Mesodermal cell (in vitro differentiated cells): ENCODE measurements at regions not wholly inside any gene's neighbourhood (a gene's known extent, or its start where the extent isn't known, plus 50 kb on each side); places are given as distances from the start of the nearest gene placed in this dataset.
"Not testable (repeated sequence)": the region's sequence is repeated elsewhere in the genome, so short reads cannot be mapped to it uniquely, and the experiment has no call there.

Experiments
- H3K27ac ChIP-seq: 2 replicates; pipeline ENCODE4 v1.7.0; 2013; ENCODE audit warnings: mild to moderate bottlenecking, low read depth, low read length, moderate library complexity; ENCODE audit not compliant: severe bottlenecking
- H3K36me3 ChIP-seq: 2 replicates; pipeline ENCODE4 v1.7.1; 2013; ENCODE audit warnings: mild to moderate bottlenecking, low read length, moderate library complexity; ENCODE audit not compliant: control insufficient read depth, insufficient read depth
- H3K4me1 ChIP-seq: one replicate; pipeline ENCODE4 v1.7.1; 2013; ENCODE audit warnings: mild to moderate bottlenecking, low read length; ENCODE audit not compliant: insufficient read depth, control insufficient read depth, poor library complexity, severe bottlenecking
- H3K4me3 ChIP-seq: 2 replicates; pipeline ENCODE4 v1.7.0; 2013; ENCODE audit warnings: low read length, control low read depth, mild to moderate bottlenecking; ENCODE audit not compliant: insufficient read depth, poor library complexity, severe bottlenecking; ENCODE audit errors: extremely low read depth
- H3K9me3 ChIP-seq: 2 replicates; pipeline ENCODE4 v1.7.1; 2013; ENCODE audit warnings: mild to moderate bottlenecking, low read length, moderate library complexity; ENCODE audit not compliant: control insufficient read depth
- WGBS, 2 experiments: methylation state at CpG; one replicate each; pipeline ENCODE4 v1.1.5; 2013; ENCODE audit warnings: missing lambda C conversion rate in 2 of 2; ENCODE audit not compliant: insufficient coverage in 2 of 2; 5-methylcytosine and 5-hydroxymethylcytosine counted together

DNA sequence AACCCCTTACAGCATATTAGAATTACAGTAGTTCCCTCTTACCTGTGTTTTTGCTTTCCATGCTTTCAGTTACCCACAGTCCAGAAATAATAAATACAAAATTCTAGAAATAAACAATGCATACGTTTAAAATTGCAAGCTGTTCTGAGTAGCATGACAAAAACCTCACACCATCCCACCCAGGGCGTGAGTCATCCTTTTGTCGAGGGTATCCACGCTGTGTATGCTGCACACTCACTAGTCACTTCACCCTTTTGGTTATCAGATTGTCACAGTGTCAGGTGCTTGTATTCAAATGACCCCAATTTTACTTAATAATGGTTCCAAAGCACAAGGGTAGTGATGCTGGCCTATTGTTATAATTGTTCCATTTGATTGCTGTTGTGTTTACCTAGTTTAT lies 72.5 kb upstream of the P3H2 start:
- no peak overlapping the region for H3K27ac ChIP-seq
- no peaks in the 10 kb centered on the region for H3K9me3 ChIP-seq
- peaks cover 8% of the 10 kb centered on the region for H3K4me1 ChIP-seq
- no peak overlapping the region for H3K4me3 ChIP-seq
- WGBS, 2 experiments: 82 to 88% methylated on average over 2 to 3 of the region's 4 CpGs
- H3K36me3 ChIP-seq: no peaks in the 10 kb centered on the region

GRCh38 chr3:190192739-190193138 lies 72.0 kb upstream of the P3H2 start:
- Histone ChIP-seq H3K4me1 (peaks cover 7% of the 10 kb centered on the region), H3K36me3 (no peaks in the 10 kb centered on the region), H3K4me3 (no peak overlapping the region), H3K27ac (no peak overlapping the region), H3K9me3 (no peaks in the 10 kb centered on the region)
- WGBS, 2 experiments: 100% methylated on average over 1 of the region's 2 CpGs

DNA sequence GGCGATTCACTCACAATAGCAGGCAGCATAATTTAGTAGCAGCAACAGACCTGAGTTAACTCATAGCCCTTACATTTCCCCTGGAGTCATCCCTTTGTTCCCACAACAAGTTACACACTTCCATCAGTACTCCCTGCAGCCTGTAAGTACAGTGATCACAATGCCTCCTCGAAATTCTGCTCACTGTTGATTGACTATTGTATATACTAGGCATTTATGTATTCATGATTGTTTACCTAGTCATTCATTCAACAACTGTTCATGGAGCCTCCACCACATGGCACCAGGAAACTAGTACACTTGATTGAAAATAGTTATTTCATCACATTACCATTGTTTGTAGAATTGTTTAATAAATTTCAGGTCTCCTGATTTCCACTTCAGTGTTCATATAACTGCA lies 71.4 kb upstream of the P3H2 start:
- no peaks in the 10 kb centered on the region for H3K36me3 ChIP-seq
- H3K4me3 ChIP-seq: no peak overlapping the region
- WGBS, 2 experiments: 100% methylated on average over 1 of the region's 2 CpGs
- peaks cover under 1% of the 10 kb centered on the region for H3K4me1 ChIP-seq
- no peak overlapping the region for H3K27ac ChIP-seq
- no peaks in the 10 kb centered on the region for H3K9me3 ChIP-seq

DNA sequence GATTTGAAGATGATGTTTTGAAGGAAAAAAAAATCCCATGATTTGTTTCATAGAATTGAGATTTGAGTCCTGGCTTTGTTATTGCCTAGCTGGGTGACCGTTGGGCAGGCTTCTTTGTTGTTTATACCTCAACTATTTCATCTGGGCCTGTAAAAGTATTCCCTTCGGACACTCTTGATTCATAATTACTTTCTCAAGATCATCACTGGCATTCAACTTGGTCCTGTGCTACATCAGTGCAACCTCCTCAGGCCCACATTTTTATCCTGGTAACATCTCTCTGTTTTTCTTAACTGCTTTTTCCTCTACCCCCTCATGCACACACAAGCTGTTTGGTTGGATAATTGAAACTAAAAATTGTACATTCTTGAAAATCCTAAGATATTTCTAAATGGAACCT lies 67.5 kb upstream of the P3H2 start:
- 87 to 95% methylated on average over 2 of the region's 2 CpGs for WGBS, 2 experiments
- Histone ChIP-seq H3K4me1 (no peaks in the 10 kb centered on the region), H3K9me3 (no peaks in the 10 kb centered on the region), H3K4me3 (no peak overlapping the region), H3K36me3 (no peaks in the 10 kb centered on the region), H3K27ac (no peak overlapping the region)

DNA sequence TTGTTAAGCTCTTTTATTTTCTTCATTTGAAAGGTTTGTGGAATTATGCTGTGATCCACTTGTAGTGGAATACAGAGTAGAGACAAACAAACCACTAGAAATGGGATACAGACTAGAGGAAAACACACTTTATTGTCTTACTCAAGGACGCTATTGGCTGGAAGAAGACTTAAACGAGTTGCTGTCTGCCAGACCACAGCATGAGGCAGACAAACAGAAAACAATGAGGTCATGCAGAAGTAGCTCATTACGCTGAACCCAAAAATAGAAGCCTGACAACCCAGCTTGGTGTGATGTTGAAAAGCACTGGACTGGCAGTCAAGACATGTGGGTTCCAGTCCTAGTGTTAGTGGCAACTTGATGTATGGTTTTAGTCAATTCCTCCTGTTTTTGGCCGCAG lies 62.4 kb upstream of the P3H2 start:
- WGBS, 2 experiments: 56 to 63% methylated on average over 3 to 4 of the region's 4 CpGs
- no peak overlapping the region for H3K4me3 ChIP-seq
- peak overlapping the region; percentile 82 for H3K27ac ChIP-seq

GRCh38 chr3:190182418-190183043 lies 61.8 kb upstream of the P3H2 start:
- Histone ChIP-seq H3K4me3 (no peak overlapping the region), H3K36me3 (no peaks in the 10 kb centered on the region), H3K27ac (peak overlapping the region; percentile 82), H3K9me3 (no peaks in the 10 kb centered on the region), H3K4me1 (peaks cover 4% of the 10 kb centered on the region)
- 91 to 93% methylated on average over 9 of the region's 12 CpGs for WGBS, 2 experiments

More for the DNA sequence above, 62.4 kb upstream of the P3H2 start:
- Histone ChIP-seq H3K36me3 (no peaks in the 10 kb centered on the region), H3K9me3 (no peaks in the 10 kb centered on the region), H3K4me1 (peaks cover 4% of the 10 kb centered on the region)

GRCh38 chr3:190180268-190180667 lies 59.6 kb upstream of the P3H2 start:
- peaks cover 4% of the 10 kb centered on the region for H3K4me1 ChIP-seq

GRCh38 chr3:190178779-190179178 lies 58.1 kb upstream of the P3H2 start:
- no peaks in the 10 kb centered on the region for H3K36me3 ChIP-seq
- WGBS, 2 experiments: no CpG with 5 or more reads among the region's 2 CpGs
- H3K9me3 ChIP-seq: no peaks in the 10 kb centered on the region
- no peak overlapping the region for H3K4me3 ChIP-seq
- peaks cover 4% of the 10 kb centered on the region for H3K4me1 ChIP-seq
- no peak overlapping the region for H3K27ac ChIP-seq

More at GRCh38 chr3:190180268-190180667, 59.6 kb upstream of the P3H2 start:
- H3K36me3 ChIP-seq: no peaks in the 10 kb centered on the region
- WGBS, 2 experiments: no CpG with 5 or more reads among the region's 1 CpG
- H3K27ac ChIP-seq: no peak overlapping the region
- no peaks in the 10 kb centered on the region for H3K9me3 ChIP-seq
- no peak overlapping the region for H3K4me3 ChIP-seq

GRCh38 chr3:190176933-190177525 lies 56.3 kb upstream of the P3H2 start:
- 94 to 95% methylated on average over 14 to 17 of the region's 39 CpGs for WGBS, 2 experiments

DNA sequence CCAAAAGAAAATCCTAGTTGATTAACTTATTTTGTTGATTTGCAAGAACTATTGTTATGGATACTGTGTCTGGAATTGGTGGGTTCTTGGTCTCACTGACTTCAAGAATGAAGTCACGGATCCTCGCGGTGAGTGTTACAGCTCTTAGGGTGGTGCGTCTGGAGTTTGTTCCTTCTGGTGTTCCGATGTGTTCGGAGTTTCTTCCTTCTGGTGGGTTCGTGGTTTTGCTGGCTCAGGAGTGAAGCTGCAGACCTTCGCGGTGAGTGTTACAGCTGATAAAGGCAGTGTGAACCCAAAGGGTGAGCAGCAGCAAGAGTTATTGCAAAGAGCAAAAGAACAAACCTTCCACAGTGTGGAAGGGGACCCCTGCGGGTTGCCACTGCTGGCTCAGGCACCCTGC lies 55.4 kb upstream of the P3H2 start:
- H3K27ac ChIP-seq, H3K4me3 ChIP-seq, H3K36me3 ChIP-seq, H3K4me1 ChIP-seq, H3K9me3 ChIP-seq: not testable (repeated sequence)
- WGBS, 2 experiments: 92 to 93% methylated on average over 6 to 7 of the region's 10 CpGs

More at GRCh38 chr3:190176933-190177525, 56.3 kb upstream of the P3H2 start:
- H3K4me1 ChIP-seq, H3K27ac ChIP-seq, H3K4me3 ChIP-seq, H3K36me3 ChIP-seq, H3K9me3 ChIP-seq: not testable (repeated sequence)

- Histone ChIP-seq H3K4me3 (no peak overlapping the region), H3K27ac (no peak overlapping the region), H3K4me1 (no peaks in the 10 kb centered on the region), H3K9me3 (no peaks in the 10 kb centered on the region), H3K36me3 (no peaks in the 10 kb centered on the region)
- WGBS, 2 experiments: no CpG with 5 or more reads among the region's 1 CpG
These were observed 54.8 kb upstream of the P3H2 start for GRCh38 chr3:190175490-190175889.
